ENCODE measurements at regions not wholly inside any gene's neighbourhood (a gene's known extent, or its start where the extent isn't known, plus 50 kb on each side); places are given as distances from the start of the nearest gene placed in this dataset.
A peak's percentile ranks its signal among the peaks of the same experiment; 100 is the strongest.
"Not testable (repeated sequence)": the region's sequence is repeated elsewhere in the genome, so short reads cannot be mapped to it uniquely, and the experiment has no call there.

GRCh38 chr10:109403551-109403950, 519.8 kb downstream of the XPNPEP1 start:
- no peak for DNase-seq (ENCODE audit: low spot score)

GRCh38 chr10:109393425-109393824, 529.9 kb downstream of the XPNPEP1 start:
- DNase-seq (ENCODE audit: low spot score) = peak; percentile 75

- DNase-seq (ENCODE audit: low spot score) = no peak
Observed at GRCh38 chr10:109386921-109387320, 536.4 kb downstream of the XPNPEP1 start.

- no peak for DNase-seq (ENCODE audit: low spot score)
Observed at GRCh38 chr10:109386101-109386500, 537.2 kb downstream of the XPNPEP1 start.

- no peak for DNase-seq (ENCODE audit: low spot score)
Observed at GRCh38 chr10:109379186-109379585, 544.1 kb downstream of the XPNPEP1 start.

- DNase-seq (ENCODE audit: low spot score) = no peak
Observed at GRCh38 chr10:109374215-109374614, 549.1 kb downstream of the XPNPEP1 start.

GRCh38 chr10:109359316-109359715, 564.0 kb downstream of the XPNPEP1 start:
- no peak for DNase-seq (ENCODE audit: low spot score)

- no peak for DNase-seq (ENCODE audit: low spot score)
Observed at GRCh38 chr10:109358325-109358724, 565.0 kb downstream of the XPNPEP1 start.

- DNase-seq (ENCODE audit: low spot score) = no peak
Observed at GRCh38 chr10:109348324-109348723, 575.0 kb downstream of the XPNPEP1 start.

GRCh38 chr10:109343293-109343692, 580.0 kb downstream of the XPNPEP1 start:
- DNase-seq (ENCODE audit: low spot score) = no peak

- DNase-seq (ENCODE audit: low spot score) = no peak
Observed at GRCh38 chr10:109341986-109342385, 581.3 kb downstream of the XPNPEP1 start.

- DNase-seq (ENCODE audit: low spot score) = no peak
Observed at GRCh38 chr10:109328001-109328400, 595.3 kb downstream of the XPNPEP1 start.

GRCh38 chr10:109327266-109327665, 596.0 kb downstream of the XPNPEP1 start:
- no peak for DNase-seq (ENCODE audit: low spot score)

- DNase-seq (ENCODE audit: low spot score) = no peak
Observed at GRCh38 chr10:109324721-109325120, 598.6 kb downstream of the XPNPEP1 start.

GRCh38 chr10:109317746-109318366, 605.5 kb downstream of the XPNPEP1 start:
- no peak for DNase-seq (ENCODE audit: low spot score)

GRCh38 chr10:109314016-109314415, 609.3 kb downstream of the XPNPEP1 start:
- DNase-seq (ENCODE audit: low spot score) = not testable (repeated sequence)

GRCh38 chr10:109312555-109312954, 610.8 kb downstream of the XPNPEP1 start:
- DNase-seq (ENCODE audit: low spot score) = not testable (repeated sequence)

GRCh38 chr10:109308971-109309370, 614.3 kb downstream of the XPNPEP1 start:
- DNase-seq (ENCODE audit: low spot score) = no peak

- DNase-seq (ENCODE audit: low spot score) = not testable (repeated sequence)
Observed at GRCh38 chr10:109307102-109307501, 616.2 kb downstream of the XPNPEP1 start.

GRCh38 chr10:109306698-109307097, 616.6 kb downstream of the XPNPEP1 start:
- no peak for DNase-seq (ENCODE audit: low spot score)

GRCh38 chr10:109287858-109288257, 635.5 kb downstream of the XPNPEP1 start:
- no peak for DNase-seq (ENCODE audit: low spot score)

- no peak for DNase-seq (ENCODE audit: low spot score)
Observed at GRCh38 chr10:109282510-109282909, 640.8 kb downstream of the XPNPEP1 start.

GRCh38 chr10:109281347-109281746, 642.0 kb downstream of the XPNPEP1 start:
- DNase-seq (ENCODE audit: low spot score) = no peak

- DNase-seq (ENCODE audit: low spot score) = no peak
Observed at GRCh38 chr10:109280837-109281236, 642.5 kb downstream of the XPNPEP1 start.

Data from ecto neural progenitor cell (in vitro differentiated cells).